HUES6 (cell line): ENCODE measurements at regions not wholly inside any gene's neighbourhood (a gene's known extent, or its start where the extent isn't known, plus 50 kb on each side); places are given as distances from the start of the nearest gene placed in this dataset.

Experiments
- H3K27ac ChIP-seq: 2 replicates; pipeline ENCODE4 v1.7.0; 2013; ENCODE audit warnings: low read depth, mild to moderate bottlenecking, low read length, inconsistent platforms
- H3K27me3 ChIP-seq: 2 replicates; pipeline ENCODE4 v1.6.1; 2013; ENCODE audit warnings: low read length; ENCODE audit not compliant: control insufficient read depth, insufficient read depth
- H3K36me3 ChIP-seq: 2 replicates; pipeline ENCODE4 v1.6.1; 2013; ENCODE audit warnings: low read length; ENCODE audit not compliant: control insufficient read depth, insufficient read depth
- H3K4me1 ChIP-seq: 2 replicates; pipeline ENCODE4 v1.6.1; 2013; ENCODE audit warnings: low read length; ENCODE audit not compliant: control insufficient read depth, insufficient read depth
- H3K4me3 ChIP-seq: 2 replicates; pipeline ENCODE4 v1.5.1; 2013; ENCODE audit warnings: low read depth, low read length
- H3K9ac ChIP-seq: one replicate; pipeline ENCODE4 v1.6.1; 2013; ENCODE audit warnings: mild to moderate bottlenecking, low read length
- H3K9me3 ChIP-seq: 2 replicates; pipeline ENCODE4 v1.6.1; 2013; ENCODE audit warnings: low read depth, low read length; ENCODE audit not compliant: control insufficient read depth, insufficient read depth

DNA sequence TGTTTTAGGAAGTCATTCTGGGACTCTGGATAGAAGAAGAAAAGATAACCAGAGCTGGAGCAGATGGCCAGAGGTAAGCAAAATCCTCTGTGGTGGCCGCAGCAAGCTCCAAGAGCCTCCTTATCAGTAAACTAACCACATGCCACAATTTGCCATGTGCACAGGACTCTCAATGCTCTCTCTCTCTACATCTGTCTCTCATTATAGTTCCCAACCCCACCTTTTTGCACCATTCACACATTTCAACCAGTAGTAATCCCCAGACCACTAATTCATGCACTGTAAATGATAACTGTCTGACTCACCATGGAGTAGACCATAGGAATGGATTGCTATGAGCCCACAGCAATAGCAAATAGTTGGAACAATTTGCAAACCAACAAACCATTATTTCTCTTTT, 526.1 kb downstream of the TLR4 start:
- Histone ChIP-seq H3K27ac (no peak overlapping the region), H3K27me3 (no peaks in the 10 kb centered on the region), H3K4me3 (no peak overlapping the region), H3K9ac (no peak overlapping the region), H3K9me3 (no peaks in the 10 kb centered on the region), H3K4me1 (peaks cover 19% of the 10 kb centered on the region), H3K36me3 (no peaks in the 10 kb centered on the region)

DNA sequence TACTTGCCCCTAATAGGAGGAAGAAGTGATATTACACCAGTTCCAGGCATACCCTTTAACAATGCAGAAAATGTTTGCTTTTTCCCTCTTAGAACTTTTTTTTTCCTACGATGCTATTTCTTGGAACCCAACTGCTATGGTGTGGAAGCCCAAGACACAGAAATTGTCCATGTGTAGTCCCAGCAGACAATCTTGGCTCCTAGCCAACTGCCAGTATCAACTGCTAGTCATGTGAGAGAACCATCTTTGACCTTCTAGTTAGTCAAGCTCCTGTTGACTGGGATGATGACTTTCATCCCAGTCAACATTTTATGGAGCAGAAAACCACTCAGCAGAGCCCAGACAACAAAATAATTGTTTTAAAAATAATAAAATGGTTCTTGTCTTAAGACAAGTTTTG, 532.4 kb downstream of the TLR4 start:
- Histone ChIP-seq H3K36me3 (no peaks in the 10 kb centered on the region), H3K9me3 (peaks cover 10% of the 10 kb centered on the region; the same call in 1 of the 2 replicates), H3K27ac (no peak overlapping the region), H3K27me3 (no peaks in the 10 kb centered on the region), H3K4me1 (no peaks in the 10 kb centered on the region), H3K9ac (no peak overlapping the region), H3K4me3 (no peak overlapping the region)

DNA sequence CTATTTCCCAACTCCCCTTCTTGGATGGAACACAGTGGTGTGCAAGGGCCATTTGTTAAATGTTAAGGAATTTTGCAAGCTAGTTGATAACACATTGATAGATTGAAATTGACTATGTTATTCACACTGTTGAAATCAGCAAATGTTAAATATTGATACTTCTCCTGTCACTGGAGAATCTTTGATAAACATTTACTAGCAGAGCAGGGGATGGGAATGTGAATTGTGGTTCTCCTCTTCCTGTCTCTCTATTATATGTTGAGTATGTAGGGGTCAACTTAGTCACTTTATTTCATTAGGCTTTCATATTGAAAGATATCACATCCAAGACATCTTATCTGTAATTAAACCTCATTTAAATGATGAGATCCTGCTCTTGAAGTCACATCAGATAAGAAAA, 533.9 kb downstream of the TLR4 start:
- H3K9ac ChIP-seq, result no peak overlapping the region
- H3K36me3 ChIP-seq, result no peaks in the 10 kb centered on the region
- H3K27ac ChIP-seq, result no peak overlapping the region
- H3K9me3 ChIP-seq, result peaks cover 22% of the 10 kb centered on the region
- no peaks in the 10 kb centered on the region for H3K4me1 ChIP-seq
- H3K4me3 ChIP-seq, result no peak overlapping the region
- H3K27me3 ChIP-seq, result no peaks in the 10 kb centered on the region

DNA sequence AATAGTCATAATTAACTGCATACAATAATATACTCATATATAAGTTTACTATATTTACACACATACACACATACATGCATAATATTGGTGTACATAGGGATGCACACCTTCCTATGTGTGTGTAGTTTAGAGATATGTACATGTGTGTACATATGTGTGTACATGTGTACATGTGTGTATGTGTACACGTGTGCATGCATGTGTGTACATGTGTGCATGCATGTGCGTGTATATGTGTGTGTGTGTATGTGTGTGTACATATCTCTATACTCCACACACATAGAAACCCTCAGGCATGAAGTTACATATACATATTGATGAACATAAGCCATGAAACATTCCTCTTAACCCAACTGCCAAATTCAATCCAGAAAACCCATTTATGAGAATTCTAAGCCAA, 547.8 kb downstream of the TLR4 start:
- Histone ChIP-seq H3K9ac (no peak overlapping the region), H3K9me3 (peaks cover 8% of the 10 kb centered on the region; the same call in 1 of the 2 replicates), H3K36me3 (no peaks in the 10 kb centered on the region), H3K4me3 (no peak overlapping the region), H3K4me1 (no peaks in the 10 kb centered on the region), H3K27ac (no peak overlapping the region), H3K27me3 (no peaks in the 10 kb centered on the region)

DNA sequence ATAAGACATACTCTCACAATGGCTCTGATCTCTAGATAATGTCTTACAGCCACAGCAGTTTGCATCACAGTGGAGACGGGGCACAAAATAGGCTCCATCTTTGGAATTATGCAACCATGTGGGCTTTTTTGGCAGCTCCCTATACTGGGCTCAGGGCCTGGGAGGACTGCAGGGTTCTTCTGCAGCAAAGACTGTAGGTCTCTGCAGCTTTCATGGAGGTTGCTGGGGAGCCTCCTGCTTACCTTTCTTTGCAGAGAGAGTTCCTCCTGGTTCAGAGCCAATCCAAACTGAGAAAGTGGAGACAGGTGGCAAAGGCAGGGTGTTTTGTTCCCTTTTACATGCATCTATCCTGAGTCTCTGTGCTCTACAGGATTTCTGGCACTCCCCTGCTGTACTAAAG, 558.0 kb downstream of the TLR4 start:
- H3K27me3 ChIP-seq, result no peaks in the 10 kb centered on the region
- H3K9me3 ChIP-seq, result no peaks in the 10 kb centered on the region
- no peak overlapping the region for H3K27ac ChIP-seq
- H3K4me1 ChIP-seq, result no peaks in the 10 kb centered on the region
- no peaks in the 10 kb centered on the region for H3K36me3 ChIP-seq
- no peak overlapping the region for H3K4me3 ChIP-seq
- no peak overlapping the region for H3K9ac ChIP-seq

DNA sequence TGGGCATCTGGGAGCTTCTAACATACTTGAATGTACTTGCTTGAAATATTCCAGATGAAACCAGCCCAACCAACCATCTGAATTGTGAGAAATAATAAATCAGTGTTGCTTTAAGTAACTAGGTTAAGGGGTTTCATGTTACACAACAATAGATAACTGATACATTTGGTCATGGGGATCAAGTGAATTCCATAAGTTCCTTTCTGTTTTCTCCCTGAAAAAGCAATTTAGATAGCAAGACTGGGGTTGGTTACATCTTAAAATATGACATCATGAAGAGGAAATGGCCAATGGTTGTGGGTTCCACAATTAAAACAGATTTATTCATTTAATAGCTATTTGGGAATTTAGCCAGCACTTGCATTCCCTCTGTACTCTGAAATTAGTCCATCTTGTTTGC, 559.7 kb downstream of the TLR4 start:
- Histone ChIP-seq H3K9me3 (no peaks in the 10 kb centered on the region), H3K36me3 (no peaks in the 10 kb centered on the region), H3K27me3 (no peaks in the 10 kb centered on the region), H3K4me1 (no peaks in the 10 kb centered on the region), H3K27ac (no peak overlapping the region), H3K9ac (no peak overlapping the region), H3K4me3 (no peak overlapping the region)

GRCh38 chr9:118268046-118268445, 563.8 kb downstream of the TLR4 start:
- Histone ChIP-seq H3K36me3 (no peaks in the 10 kb centered on the region), H3K27me3 (no peaks in the 10 kb centered on the region), H3K9me3 (no peaks in the 10 kb centered on the region)

GRCh38 chr9:118269623-118270022, 565.4 kb downstream of the TLR4 start:
- Histone ChIP-seq H3K9ac (no peak overlapping the region), H3K27ac (no peak overlapping the region), H3K9me3 (no peaks in the 10 kb centered on the region), H3K27me3 (no peaks in the 10 kb centered on the region), H3K36me3 (no peaks in the 10 kb centered on the region), H3K4me1 (no peaks in the 10 kb centered on the region), H3K4me3 (no peak overlapping the region)

More at GRCh38 chr9:118268046-118268445, 563.8 kb downstream of the TLR4 start:
- Histone ChIP-seq H3K9ac (no peak overlapping the region), H3K27ac (no peak overlapping the region), H3K4me3 (no peak overlapping the region), H3K4me1 (no peaks in the 10 kb centered on the region)

DNA sequence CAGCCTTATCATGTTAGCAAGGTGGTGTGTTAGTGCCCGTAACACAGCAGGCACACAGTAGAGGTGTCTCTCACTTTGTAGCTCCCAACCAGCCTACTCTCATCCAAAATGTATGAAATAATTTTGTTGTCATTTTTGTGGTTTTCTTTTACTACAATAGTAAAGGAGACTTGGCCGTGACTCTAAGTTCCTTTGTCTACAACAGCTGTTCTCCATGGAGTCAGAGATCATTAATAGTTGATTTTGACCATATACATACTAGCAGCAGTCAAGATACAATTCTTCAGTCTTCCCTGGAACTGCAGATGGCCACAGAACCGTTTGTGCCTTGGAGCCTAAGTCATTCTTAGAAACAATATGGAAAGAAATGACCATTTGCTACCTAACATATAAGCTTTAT, 567.1 kb downstream of the TLR4 start:
- Histone ChIP-seq H3K9ac (no peak overlapping the region), H3K4me1 (no peaks in the 10 kb centered on the region), H3K27me3 (no peaks in the 10 kb centered on the region), H3K36me3 (no peaks in the 10 kb centered on the region), H3K9me3 (no peaks in the 10 kb centered on the region), H3K27ac (no peak overlapping the region), H3K4me3 (no peak overlapping the region)

DNA sequence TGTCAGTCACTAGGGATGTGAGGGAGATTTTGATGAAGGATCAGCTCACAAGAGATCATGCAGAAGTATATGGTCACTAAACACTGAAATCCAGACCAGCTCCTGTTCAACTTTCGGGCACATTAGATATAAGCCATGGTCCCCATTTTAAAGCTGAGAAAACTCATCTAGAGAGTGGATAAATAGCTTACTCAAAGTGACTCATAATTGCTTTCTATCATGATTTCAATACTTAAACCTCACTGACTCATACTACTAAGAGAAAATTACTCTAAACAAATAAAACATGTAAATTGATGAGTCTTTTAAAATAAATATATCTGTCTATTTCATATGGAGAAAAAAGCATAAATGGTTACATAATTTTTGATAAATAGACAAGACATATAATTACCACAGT, 567.7 kb downstream of the TLR4 start:
- Histone ChIP-seq H3K4me1 (no peaks in the 10 kb centered on the region), H3K36me3 (no peaks in the 10 kb centered on the region), H3K9me3 (no peaks in the 10 kb centered on the region), H3K27me3 (no peaks in the 10 kb centered on the region), H3K9ac (no peak overlapping the region), H3K4me3 (no peak overlapping the region), H3K27ac (no peak overlapping the region)

DNA sequence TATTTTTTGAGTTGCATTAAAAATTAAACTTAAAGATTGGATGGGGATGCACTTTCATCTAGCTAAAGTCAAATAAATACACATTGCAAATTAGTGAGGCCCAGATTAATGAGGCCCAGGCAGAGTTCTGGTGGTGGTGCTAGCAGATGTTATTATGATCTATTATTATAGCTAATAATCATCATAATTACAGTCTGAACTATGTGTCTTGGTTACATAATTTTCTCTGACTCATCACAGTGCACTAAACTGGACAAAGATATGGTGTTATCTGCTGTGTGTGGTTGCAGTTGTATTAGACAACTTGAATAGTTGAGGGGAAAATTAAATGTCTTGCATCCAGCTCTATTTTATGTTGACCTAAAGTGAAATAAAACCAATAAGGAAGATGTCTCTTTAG, 568.8 kb downstream of the TLR4 start:
- H3K4me3 ChIP-seq, result no peak overlapping the region
- no peaks in the 10 kb centered on the region for H3K36me3 ChIP-seq
- H3K27me3 ChIP-seq, result no peaks in the 10 kb centered on the region
- H3K9ac ChIP-seq, result no peak overlapping the region
- no peaks in the 10 kb centered on the region for H3K9me3 ChIP-seq
- no peak overlapping the region for H3K27ac ChIP-seq
- no peaks in the 10 kb centered on the region for H3K4me1 ChIP-seq

DNA sequence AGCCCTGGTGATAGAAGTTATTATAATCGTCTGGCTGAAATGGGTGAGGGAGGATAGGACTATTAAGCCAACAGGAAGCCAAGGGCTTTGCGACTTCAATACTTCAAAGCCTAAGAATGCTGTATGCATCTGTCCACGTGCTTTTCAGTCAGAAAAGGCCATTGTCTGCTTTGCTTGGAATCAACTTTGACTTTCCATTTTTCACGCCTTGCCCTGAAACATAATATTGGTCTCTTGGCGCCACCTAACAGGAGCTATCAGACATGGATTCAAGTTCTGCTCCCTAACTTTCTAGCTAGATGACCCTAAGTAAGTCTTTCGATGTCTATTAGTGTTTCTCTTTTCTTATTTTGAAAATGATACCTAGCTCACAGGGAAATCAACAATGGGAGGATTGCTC, 572.6 kb downstream of the TLR4 start:
- no peak overlapping the region for H3K27ac ChIP-seq
- no peaks in the 10 kb centered on the region for H3K27me3 ChIP-seq
- H3K9ac ChIP-seq, result no peak overlapping the region
- H3K4me1 ChIP-seq, result no peaks in the 10 kb centered on the region
- no peaks in the 10 kb centered on the region for H3K36me3 ChIP-seq
- H3K4me3 ChIP-seq, result no peak overlapping the region
- no peaks in the 10 kb centered on the region for H3K9me3 ChIP-seq
